Lung (tissue), 11 donors: ENCODE measurements at regions not wholly inside any gene's neighbourhood (a gene's known extent, or its start where the extent isn't known, plus 50 kb on each side); places are given as distances from the start of the nearest gene placed in this dataset.
"Not testable (repeated sequence)": the region's sequence is repeated elsewhere in the genome, so short reads cannot be mapped to it uniquely, and the experiment has no call there.

Experiments used
- ATAC-seq: fragments of 200-7000 bp; cut with Tn5 transposase; one replicate; pipeline ENCODE4 v1.9.1; 2020; ENCODE audit warnings: moderate number of reproducible peaks; ENCODE audit not compliant: insufficient read depth, low FRiP score
- DNase-seq, 3 donors: peaks; one replicate each; pipeline ENCODE4 v3.0.0-alpha.2; 2013 to 2017
- H3K27ac ChIP-seq, 2 donors: one replicate each; pipeline ENCODE4 v1.5.1; 2013; ENCODE audit warnings: mild to moderate bottlenecking in 2 of 2, moderate library complexity in 2 of 2, control low read depth in 1 of 2, inconsistent platforms in 1 of 2, low read depth in 1 of 2, low read length in 1 of 2
- H3K27me3 ChIP-seq, 3 donors: one replicate each; pipeline ENCODE4 v1.5.1; 2013; ENCODE audit warnings: low read length in 2 of 3; ENCODE audit not compliant: control insufficient read depth in 3 of 3, insufficient read depth in 3 of 3
- H3K36me3 ChIP-seq, 4 donors: one replicate each; pipeline ENCODE4 v1.5.1; 2013; ENCODE audit warnings: low read length in 4 of 4, mild to moderate bottlenecking in 1 of 4, moderate library complexity in 1 of 4; ENCODE audit not compliant: control insufficient read depth in 4 of 4, insufficient read depth in 4 of 4
- H3K4me1 ChIP-seq, 5 donors: one replicate each; pipeline ENCODE4 v1.5.1; 2013; ENCODE audit warnings: low read length in 5 of 5, mild to moderate bottlenecking in 2 of 5, moderate library complexity in 1 of 5; ENCODE audit not compliant: control insufficient read depth in 5 of 5, insufficient read depth in 5 of 5
- H3K4me3 ChIP-seq: one replicate; pipeline ENCODE4 v1.5.1; 2013; ENCODE audit warnings: mild to moderate bottlenecking, control low read depth, moderate library complexity
- H3K9ac ChIP-seq, 2 donors: one replicate each; pipeline ENCODE4 v1.5.1; 2013; ENCODE audit warnings: low read length in 2 of 2, control low read depth in 1 of 2; ENCODE audit not compliant: insufficient read depth in 1 of 2
- H3K9me3 ChIP-seq, 4 donors: one replicate each; pipeline ENCODE4 v1.5.1; 2013; ENCODE audit warnings: low read length in 3 of 4, mild to moderate bottlenecking in 1 of 4, moderate library complexity in 1 of 4; ENCODE audit not compliant: control insufficient read depth in 4 of 4, insufficient read depth in 3 of 4
- CTCF ChIP-seq: IDR thresholded peaks from 2 replicates; pipeline ENCODE4 v1.5.1; 2012; ENCODE audit warnings: mild to moderate bottlenecking; ENCODE audit errors: control extremely low read depth, extremely low read depth
- WGBS, 2 donors: extraction: QIAGEN DNeasy Blood & Tissue Kit; methylation state at CpG; one replicate each; pipeline ENCODE4 v1.1.7; 2013; 5-methylcytosine and 5-hydroxymethylcytosine counted together
- donor health status: control.
- donor health status: control.
- donor health status: Bipolar disorder and iron deficiency.
- donor health status: healthy.
- donor health status: DM: yes; HTN: yes; CAD: no.

- H3K9me3 ChIP-seq = peaks cover 0 to 3% (median 0%) of the 10 kb centered on the region in 4 donors
- H3K4me1 ChIP-seq = peaks cover 0 to 5% (median 0%) of the 10 kb centered on the region in 5 donors
- H3K4me3 ChIP-seq = no peak overlapping the region
- H3K27me3 ChIP-seq = no peaks in the 10 kb centered on the region
- no peak overlapping the region for H3K9ac ChIP-seq
- TF ChIP-seq CTCF = no peak
- ATAC-seq (no peak), DNase-seq (peak in 1 of 3 donors; percentile 8)
- no peak overlapping the region for H3K27ac ChIP-seq
- WGBS, 2 donors = 73 to 84% methylated on average over 4 of the region's 4 CpGs
- no peaks in the 10 kb centered on the region for H3K36me3 ChIP-seq
These were observed 164.3 kb upstream of the ST8SIA4 start for GRCh38 chr5:101067429-101067828.

GRCh38 chr5:101062902-101063301, 159.8 kb upstream of the ST8SIA4 start:
- DNase-seq (no peak), ATAC-seq (no peak)
- H3K4me1 ChIP-seq = peaks cover 0 to 5% (median 0%) of the 10 kb centered on the region in 5 donors
- H3K9ac ChIP-seq = no peak overlapping the region
- H3K27ac ChIP-seq = no peak overlapping the region
- no peak for TF ChIP-seq CTCF
- peaks cover 0 to 8% (median 3%) of the 10 kb centered on the region in 4 donors for H3K9me3 ChIP-seq
- no peak overlapping the region for H3K4me3 ChIP-seq
- no peaks in the 10 kb centered on the region for H3K36me3 ChIP-seq
- H3K27me3 ChIP-seq = no peaks in the 10 kb centered on the region

- ATAC-seq (no peak), DNase-seq (no peak)
- 73 to 84% methylated on average over 2 of the region's 2 CpGs for WGBS, 2 donors
- H3K4me3 ChIP-seq = no peak overlapping the region
- H3K4me1 ChIP-seq = no peaks in the 10 kb centered on the region
- H3K27me3 ChIP-seq = no peaks in the 10 kb centered on the region
- H3K9me3 ChIP-seq = no peaks in the 10 kb centered on the region
- no peak overlapping the region for H3K27ac ChIP-seq
- H3K36me3 ChIP-seq = no peaks in the 10 kb centered on the region
- no peak for TF ChIP-seq CTCF
- H3K9ac ChIP-seq = no peak overlapping the region
These were observed 144.1 kb upstream of the ST8SIA4 start for GRCh38 chr5:101047181-101047580.

GRCh38 chr5:101045689-101046088, 142.6 kb upstream of the ST8SIA4 start:
- H3K4me3 ChIP-seq = no peak overlapping the region
- H3K9ac ChIP-seq = no peak overlapping the region
- no peaks in the 10 kb centered on the region for H3K36me3 ChIP-seq
- no peaks in the 10 kb centered on the region for H3K9me3 ChIP-seq
- ATAC-seq (no peak), DNase-seq (peak in 2 of 3 donors; percentile 18 to 22)
- no peaks in the 10 kb centered on the region for H3K4me1 ChIP-seq
- TF ChIP-seq CTCF = peak; percentile 9
- H3K27me3 ChIP-seq = no peaks in the 10 kb centered on the region
- H3K27ac ChIP-seq = no peak overlapping the region
- 77 to 83% methylated on average over 3 of the region's 3 CpGs for WGBS, 2 donors

GRCh38 chr5:101040002-101040401, 136.9 kb upstream of the ST8SIA4 start:
- not testable (repeated sequence) for H3K27ac ChIP-seq, H3K36me3 ChIP-seq, H3K27me3 ChIP-seq, H3K9me3 ChIP-seq, H3K4me3 ChIP-seq, H3K4me1 ChIP-seq, DNase-seq, ATAC-seq, H3K9ac ChIP-seq
